ENCODE measurements at regions not wholly inside any gene's neighbourhood (a gene's known extent, or its start where the extent isn't known, plus 50 kb on each side); places are given as distances from the start of the nearest gene placed in this dataset.

DNA sequence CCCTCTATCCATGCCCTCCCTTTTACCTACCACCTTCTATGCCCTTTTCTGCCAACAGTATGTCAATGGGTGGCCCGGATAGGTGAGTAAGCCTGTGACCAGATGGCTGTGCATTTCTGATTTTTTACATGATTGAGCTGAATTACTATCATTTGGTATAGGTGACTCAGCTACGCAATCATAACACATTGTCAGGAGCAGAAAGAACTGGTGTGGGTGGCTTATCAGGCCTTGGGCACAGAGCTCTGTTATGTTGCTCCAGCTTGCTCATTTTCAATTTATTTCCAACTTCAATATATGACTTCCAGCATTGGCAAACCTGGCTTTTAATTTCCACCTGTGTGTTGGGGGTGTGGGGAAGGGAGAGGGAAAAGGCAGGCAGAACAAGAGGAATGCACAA, 86.6 kb upstream of the AGBL1 start:
- no peaks in the 10 kb centered on the region for H3K4me1 Mint-ChIP-seq (ENCODE audit: low read depth)
- no peak for DNase-seq (ENCODE audit: low spot score, unreplicated experiment)
- H3K27ac Mint-ChIP-seq, result no peak overlapping the region
- TF ChIP-seq, protein P1, sequence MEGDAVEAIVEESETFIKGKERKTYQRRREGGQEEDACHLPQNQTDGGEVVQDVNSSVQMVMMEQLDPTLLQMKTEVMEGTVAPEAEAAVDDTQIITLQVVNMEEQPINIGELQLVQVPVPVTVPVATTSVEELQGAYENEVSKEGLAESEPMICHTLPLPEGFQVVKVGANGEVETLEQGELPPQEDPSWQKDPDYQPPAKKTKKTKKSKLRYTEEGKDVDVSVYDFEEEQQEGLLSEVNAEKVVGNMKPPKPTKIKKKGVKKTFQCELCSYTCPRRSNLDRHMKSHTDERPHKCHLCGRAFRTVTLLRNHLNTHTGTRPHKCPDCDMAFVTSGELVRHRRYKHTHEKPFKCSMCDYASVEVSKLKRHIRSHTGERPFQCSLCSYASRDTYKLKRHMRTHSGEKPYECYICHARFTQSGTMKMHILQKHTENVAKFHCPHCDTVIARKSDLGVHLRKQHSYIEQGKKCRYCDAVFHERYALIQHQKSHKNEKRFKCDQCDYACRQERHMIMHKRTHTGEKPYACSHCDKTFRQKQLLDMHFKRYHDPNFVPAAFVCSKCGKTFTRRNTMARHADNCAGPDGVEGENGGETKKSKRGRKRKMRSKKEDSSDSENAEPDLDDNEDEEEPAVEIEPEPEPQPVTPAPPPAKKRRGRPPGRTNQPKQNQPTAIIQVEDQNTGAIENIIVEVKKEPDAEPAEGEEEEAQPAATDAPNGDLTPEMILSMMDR (IDR thresholded peaks at IDR 0.05; ENCODE audit: unreplicated experiment), result no peak
- H3K4me3 Mint-ChIP-seq (ENCODE audit: low read depth), result no peak overlapping the region
- peaks cover 4% of the 10 kb centered on the region for H3K27me3 Mint-ChIP-seq
- H3K9me3 Mint-ChIP-seq (ENCODE audit: low read depth), result peaks cover 9% of the 10 kb centered on the region
- H3K36me3 Mint-ChIP-seq (ENCODE audit: insufficient read depth), result no peaks in the 10 kb centered on the region

DNA sequence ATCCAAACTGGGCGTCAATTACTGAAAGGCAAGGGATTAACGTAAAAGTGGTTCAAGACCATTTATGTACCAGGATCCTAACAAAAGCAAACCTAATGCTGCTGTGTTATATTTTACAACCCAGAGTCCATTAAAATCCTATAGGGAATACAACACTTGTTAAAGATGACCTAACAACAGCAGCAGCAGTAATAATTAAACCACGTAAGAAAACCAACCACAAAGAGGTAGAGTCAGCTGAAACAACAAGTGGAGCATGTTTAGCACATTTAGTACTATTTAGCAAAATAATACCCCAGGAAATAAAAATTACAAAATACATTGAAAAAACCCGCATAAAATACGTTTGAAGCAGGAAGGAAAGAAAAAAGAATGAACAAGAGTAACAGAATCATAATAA, 82.1 kb upstream of the AGBL1 start:
- Mint-ChIP-seq H3K4me1 (ENCODE audit: low read depth) (no peaks in the 10 kb centered on the region), H3K27ac (no peak overlapping the region), H3K4me3 (ENCODE audit: low read depth) (no peak overlapping the region), H3K9me3 (ENCODE audit: low read depth) (peaks cover 6% of the 10 kb centered on the region), H3K27me3 (peaks cover 7% of the 10 kb centered on the region), H3K36me3 (ENCODE audit: insufficient read depth) (no peaks in the 10 kb centered on the region)
- TF ChIP-seq, protein P1 (IDR thresholded peaks at IDR 0.05; ENCODE audit: unreplicated experiment), result no peak
- DNase-seq (ENCODE audit: low spot score, unreplicated experiment), result no peak

DNA sequence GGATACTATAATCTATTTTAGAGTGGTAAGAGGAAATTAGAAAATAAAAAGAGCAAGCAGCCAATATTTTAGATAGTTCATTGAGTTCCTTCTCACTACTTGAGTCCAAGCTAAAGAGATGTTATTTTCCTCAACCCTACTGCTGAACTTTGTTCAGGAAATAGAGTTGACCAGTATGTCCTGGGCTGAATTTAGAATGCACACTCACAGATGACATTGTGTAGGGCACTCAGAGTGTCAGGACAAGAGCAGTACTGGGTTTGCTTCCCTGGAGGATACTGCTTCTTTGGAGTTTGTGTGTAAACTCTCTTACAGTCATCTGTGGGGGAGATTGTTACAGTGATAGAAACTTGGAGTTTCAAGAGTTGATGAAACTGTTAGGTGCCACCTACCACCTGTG, 80.0 kb upstream of the AGBL1 start:
- no peak overlapping the region for H3K4me3 Mint-ChIP-seq (ENCODE audit: low read depth)
- TF ChIP-seq, protein P1 (IDR thresholded peaks at IDR 0.05; ENCODE audit: unreplicated experiment), result no peak
- no peak for DNase-seq (ENCODE audit: low spot score, unreplicated experiment)
- H3K27ac Mint-ChIP-seq, result no peak overlapping the region
- no peaks in the 10 kb centered on the region for H3K36me3 Mint-ChIP-seq (ENCODE audit: insufficient read depth)
- H3K27me3 Mint-ChIP-seq, result peaks cover 4% of the 10 kb centered on the region
- H3K9me3 Mint-ChIP-seq (ENCODE audit: low read depth), result peaks cover 5% of the 10 kb centered on the region
- no peaks in the 10 kb centered on the region for H3K4me1 Mint-ChIP-seq (ENCODE audit: low read depth)

DNA sequence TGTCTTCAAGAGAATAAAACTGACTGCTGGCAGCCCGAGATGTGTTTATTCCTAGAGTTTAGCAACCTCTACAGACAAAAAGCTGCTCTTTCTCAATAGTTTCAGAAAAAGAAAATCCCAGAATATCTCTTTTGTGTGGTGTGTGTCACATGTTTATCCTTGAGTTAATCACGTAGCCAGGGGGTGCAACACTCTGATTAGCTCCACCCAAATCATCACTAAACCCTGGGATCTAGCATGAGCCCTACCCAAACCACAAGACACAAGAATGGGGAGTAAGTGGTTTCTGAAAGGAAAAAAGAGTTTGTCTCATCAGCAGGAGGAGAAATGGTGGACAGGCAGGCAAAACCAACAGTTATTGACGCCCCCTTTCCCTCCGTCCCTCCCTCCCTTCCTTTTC, 78.5 kb upstream of the AGBL1 start:
- Mint-ChIP-seq H3K27me3 (peaks cover 5% of the 10 kb centered on the region), H3K27ac (no peak overlapping the region), H3K9me3 (ENCODE audit: low read depth) (no peaks in the 10 kb centered on the region), H3K36me3 (ENCODE audit: insufficient read depth) (no peaks in the 10 kb centered on the region), H3K4me1 (ENCODE audit: low read depth) (peaks cover 1% of the 10 kb centered on the region), H3K4me3 (ENCODE audit: low read depth) (no peak overlapping the region)
- no peak for DNase-seq (ENCODE audit: low spot score, unreplicated experiment)
- TF ChIP-seq, protein P1 (IDR thresholded peaks at IDR 0.05; ENCODE audit: unreplicated experiment), result no peak

GRCh38 chr15:86002444-86002843, 77.2 kb upstream of the AGBL1 start:
- H3K4me3 Mint-ChIP-seq (ENCODE audit: low read depth), result no peak overlapping the region
- H3K27ac Mint-ChIP-seq, result no peak overlapping the region
- H3K9me3 Mint-ChIP-seq (ENCODE audit: low read depth), result no peaks in the 10 kb centered on the region
- TF ChIP-seq, protein P1 (IDR thresholded peaks at IDR 0.05; ENCODE audit: unreplicated experiment), result no peak
- H3K36me3 Mint-ChIP-seq (ENCODE audit: insufficient read depth), result no peaks in the 10 kb centered on the region
- no peak for DNase-seq (ENCODE audit: low spot score, unreplicated experiment)
- peaks cover 3% of the 10 kb centered on the region for H3K4me1 Mint-ChIP-seq (ENCODE audit: low read depth)
- H3K27me3 Mint-ChIP-seq, result peaks cover 10% of the 10 kb centered on the region

Measured in progenitor cell of endocrine pancreas (in vitro differentiated cells).